Mesenteric fat pad (tissue), 1 donor: ENCODE measurements at regions not wholly inside any gene's neighbourhood (a gene's known extent, or its start where the extent isn't known, plus 50 kb on each side); places are given as distances from the start of the nearest gene placed in this dataset.
"Not testable (repeated sequence)": the region's sequence is repeated elsewhere in the genome, so short reads cannot be mapped to it uniquely, and the experiment has no call there.

ENCODE experiments used
- DNase-seq: peaks from one replicate; pipeline ENCODE4 v3.0.0-alpha.2; 2020; ENCODE audit warnings: low spot score
- donor health status: DM: yes; HTN: yes; CAD: no.

DNA sequence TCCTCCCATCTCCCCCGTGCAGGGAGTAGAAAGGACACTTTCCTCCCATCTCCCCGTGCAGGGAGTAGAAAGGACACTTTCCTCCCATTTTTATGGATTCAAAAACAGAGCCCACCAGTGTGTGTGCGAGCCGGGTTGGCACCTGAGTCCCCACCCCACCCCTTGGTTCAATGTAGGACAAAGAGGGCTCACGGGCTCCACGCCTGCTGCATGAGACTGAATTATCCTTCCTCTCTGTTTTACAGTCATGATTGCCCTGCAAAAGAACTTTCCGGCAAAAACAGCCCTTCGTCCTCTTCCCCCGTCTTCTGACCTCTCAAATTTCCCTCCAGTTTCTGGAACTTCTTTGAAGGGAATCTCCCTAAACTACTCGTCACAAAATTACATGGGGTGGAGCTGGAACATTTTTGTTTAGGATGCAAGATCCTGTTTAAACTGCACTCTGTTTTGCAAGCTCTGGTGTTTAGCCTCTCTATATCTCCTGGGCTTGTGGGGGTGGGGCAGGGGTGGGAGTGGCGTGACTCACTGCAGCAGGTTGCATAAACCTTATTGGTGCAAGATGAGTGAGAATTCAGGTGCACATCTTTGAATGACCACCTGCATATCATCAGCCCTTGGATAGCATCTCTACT, 99.8 kb downstream of the PSMG1 start:
- DNase-seq = no peak

DNA sequence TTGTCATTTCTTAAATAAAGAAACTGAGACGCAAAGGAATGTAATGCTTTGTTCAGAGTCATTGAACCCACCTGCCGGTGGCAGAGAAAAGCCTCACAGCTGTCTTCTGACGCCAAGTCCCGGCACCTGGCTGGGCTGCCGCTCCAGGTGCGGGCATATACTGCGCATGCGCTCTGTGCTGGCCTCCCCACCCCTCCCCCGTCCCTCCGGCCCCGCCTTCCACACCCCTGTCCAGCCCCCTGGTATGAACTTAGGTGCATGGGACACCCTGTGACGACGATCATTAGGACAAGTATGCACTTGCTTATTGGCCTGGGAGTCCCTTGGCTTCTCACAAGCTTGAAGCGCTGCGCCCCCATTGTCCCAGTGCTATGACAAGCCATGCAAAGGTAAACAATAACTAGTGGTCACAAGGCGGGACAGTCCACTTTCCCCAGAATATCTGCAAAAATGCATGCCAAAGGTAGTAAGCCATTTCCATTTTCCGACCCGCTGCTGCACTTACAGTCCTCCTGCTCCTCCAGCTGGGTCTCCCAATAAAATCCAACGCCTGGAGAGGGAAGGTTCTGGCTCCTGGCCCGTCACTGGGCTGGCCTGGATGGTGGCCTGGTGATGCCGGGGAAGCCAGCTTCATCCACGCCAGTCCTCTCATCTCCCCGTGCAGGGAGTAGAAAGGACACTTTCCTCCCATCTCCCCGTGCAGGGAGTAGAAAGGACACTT, 100.4 kb downstream of the PSMG1 start:
- DNase-seq = no peak

DNA sequence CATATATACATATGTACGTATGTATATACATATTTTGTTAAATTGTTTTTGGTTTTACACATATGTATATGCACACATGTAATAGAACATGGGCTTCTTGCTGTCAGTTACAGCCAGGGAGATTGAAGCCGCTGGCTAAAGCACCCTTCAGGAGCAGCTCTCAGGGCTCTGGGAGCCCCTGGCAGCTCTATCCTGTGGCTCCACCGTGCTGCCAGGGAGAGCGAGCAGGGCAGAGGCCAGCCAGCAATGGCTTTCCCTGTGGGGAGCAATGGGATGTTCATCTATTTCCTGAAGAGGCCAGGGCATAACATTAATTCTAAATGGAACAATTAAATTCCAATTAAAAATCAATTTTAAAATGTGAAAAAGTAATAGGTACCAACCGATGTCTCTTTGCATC, 102.9 kb downstream of the PSMG1 start:
- DNase-seq = no peak

DNA sequence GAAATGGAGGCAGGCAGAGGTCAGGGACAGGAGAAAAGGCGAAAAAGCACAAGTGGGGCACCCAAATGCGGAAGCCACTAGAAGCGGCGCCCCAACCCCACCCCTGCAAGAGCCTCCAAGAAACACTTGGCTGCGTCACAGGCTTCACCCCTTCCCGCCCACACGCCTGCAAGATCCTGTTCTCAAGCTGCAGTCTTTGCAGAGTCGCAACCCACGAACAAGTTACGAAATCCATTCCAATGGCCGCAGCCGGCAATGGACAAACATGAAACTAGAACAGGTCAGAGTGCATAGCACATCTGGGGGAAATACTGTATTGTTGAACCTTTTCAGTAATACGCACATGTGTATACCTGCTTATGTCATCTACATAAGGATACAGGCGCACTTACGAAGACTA, 103.6 kb downstream of the PSMG1 start:
- no peak for DNase-seq

DNA sequence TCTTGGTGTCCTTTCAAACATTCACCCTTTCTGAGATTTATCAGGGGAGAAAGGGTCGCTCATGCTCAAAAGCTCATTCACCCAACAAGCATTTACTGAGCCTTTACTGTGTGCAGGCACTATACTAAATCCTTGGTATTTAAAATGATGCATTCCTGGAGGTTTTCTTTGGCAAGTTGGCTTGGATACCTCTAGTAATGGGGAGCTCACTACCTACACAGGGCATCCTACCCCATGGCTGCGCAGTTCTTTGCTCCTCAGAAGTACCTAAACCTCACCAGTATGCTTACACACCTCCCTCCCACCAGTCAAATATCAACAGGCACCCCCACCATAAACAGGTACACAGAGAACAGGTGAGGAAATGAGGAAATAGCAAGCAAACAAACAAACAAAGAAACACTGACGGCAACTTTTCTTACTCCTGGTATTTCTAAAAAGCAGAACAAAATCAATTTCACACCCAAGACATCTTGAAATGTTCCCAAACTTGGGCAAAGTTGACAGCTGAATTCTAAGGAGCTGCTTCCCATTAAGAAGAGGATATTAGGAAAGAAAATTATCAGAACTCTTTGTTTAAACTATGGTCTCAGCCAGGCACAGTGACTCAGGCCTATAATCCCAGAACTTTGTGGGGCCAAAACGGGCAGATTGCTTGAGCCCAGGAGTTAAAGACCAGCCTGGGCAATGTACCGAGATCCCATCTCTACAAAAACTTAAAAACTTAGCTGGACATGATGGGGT, 104.8 kb downstream of the PSMG1 start:
- DNase-seq = no peak

DNA sequence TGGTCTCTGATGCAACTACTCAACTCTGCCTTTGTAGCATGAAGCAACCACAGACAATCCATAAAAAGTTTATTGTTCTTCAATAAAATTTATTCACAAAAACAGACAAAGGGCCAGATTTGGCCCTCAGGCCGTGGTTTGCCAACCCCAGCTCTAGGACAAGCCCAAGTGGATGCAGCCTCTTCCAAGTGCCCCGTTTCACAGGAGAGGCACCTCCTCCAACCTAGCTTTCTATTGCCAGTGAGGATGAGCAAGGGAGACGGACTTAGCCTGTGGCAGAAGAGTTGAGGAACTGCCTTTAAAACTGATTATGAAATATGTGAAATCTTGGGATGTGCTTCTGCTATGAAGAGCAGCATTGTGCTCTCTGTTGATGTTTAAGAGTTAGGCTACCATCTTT, 105.4 kb downstream of the PSMG1 start:
- no peak for DNase-seq

DNA sequence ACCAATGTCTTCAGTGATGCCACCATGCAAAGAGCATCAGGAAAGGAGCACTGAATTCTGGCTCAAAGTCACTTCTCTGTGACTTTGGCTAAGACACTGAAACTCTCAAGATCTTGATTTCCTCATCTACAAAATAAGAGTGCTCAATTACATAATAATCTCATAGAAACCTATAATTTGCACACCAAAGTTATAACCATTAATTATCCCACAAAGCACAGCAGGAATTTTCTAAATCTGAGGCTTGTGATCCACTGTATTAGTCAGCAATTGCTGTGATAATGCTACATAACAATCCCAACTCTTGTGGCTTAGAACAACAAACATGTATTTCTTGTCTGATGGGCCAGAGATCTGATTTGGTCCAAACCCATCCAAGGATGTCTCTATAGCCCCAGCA, 108.7 kb downstream of the PSMG1 start:
- DNase-seq = no peak

DNA sequence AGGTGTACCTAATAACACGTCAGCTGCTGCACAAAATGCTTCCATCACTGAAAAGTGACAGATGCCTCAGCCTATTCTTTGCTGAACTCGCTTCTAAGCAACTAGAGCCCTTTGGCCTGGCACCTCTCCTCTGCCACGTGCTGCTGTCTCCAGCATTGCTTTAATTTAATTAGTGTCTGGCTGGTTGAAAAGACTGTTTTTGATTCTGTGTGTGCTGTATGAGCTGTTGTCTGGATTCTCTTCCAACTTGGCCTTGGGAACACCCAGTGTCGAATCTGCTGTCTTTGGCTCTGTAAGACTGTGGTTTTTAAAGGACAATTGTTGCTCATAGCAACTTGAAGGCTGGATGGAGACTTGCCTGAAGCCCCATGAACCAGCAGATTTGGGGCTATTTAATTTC, 109.5 kb downstream of the PSMG1 start:
- no peak for DNase-seq

DNA sequence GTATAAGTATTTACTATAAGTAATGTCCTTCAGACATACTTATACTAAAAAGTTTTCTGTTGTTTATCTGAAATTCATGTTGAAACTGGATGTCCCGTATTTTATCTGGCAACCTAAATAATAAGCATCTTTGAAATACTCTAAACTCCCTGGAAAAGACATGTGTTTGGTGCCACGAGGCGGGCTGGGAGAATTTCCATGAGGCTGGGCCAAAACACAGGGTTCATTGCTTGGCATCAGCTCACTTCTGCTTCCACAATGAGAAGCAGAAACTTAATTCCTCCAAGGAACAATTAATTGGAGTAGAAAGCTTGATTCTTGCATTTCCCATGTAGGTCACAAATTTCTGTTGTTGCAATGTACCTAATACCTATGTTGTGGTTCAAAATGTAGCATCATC, 110.2 kb downstream of the PSMG1 start:
- no peak for DNase-seq

DNA sequence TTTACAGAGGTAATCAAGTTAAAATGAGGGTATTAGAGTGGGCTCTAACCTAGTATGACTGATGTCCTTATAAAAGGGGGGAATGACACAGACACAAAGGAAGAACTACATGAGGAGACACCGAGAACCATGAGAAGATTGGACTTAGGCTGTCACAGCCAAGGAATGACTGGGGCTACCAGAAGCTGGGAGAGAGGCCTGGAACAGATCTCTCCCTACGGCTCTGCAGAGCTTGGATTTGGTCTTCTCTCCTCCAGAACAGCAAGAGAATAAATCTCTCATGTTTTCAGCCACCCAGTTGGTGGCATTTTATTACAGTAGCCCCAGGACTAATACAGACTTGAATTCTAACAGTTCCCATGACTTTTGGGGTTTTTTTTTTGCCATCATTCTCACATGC, 110.8 kb downstream of the PSMG1 start:
- DNase-seq = no peak

DNA sequence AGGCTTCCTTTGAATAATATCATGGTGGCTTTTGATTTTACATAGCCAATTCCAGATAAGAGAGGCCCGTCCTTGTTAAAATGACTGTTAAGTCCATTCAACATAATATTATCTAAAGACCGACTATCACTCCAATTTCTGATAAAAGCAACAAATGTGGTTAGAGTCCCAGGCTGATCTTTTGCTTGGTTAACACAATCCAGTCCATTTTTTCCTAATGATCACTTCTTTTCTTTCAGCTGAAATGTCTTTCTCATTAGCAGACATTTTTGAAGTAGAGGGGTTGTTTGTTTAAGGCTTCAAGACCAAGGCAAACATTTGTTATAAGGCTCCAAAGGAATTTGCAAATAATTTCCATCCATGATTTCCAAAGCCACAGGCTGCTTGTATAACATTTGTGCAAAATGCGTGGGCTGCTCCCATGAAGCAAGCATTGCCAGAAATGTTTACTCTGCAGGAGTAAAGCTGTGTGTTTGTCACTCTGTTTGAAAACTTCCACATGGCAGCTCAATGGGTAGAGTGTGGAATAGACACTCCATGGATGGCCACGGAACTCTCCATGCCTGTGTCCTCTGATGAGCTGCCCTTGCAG, 111.5 kb downstream of the PSMG1 start:
- DNase-seq = no peak

DNA sequence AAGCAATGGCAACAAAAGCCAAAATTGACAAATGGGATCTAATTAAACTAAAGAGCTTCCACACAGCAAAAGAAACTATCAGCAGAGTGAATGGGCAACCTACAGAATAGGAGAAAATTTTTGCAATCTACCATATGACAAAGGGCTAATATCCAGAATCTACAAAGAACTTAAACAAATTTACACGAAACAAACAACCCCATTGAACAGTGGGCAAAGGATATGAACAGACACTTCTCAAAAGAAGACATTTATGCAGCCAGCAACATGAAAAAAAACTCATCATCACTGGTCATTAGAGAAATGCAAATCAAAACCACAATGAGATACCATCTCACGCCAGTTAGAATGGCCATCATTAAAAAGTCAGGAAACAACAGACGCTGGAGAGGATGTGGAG, 113.4 kb downstream of the PSMG1 start:
- not testable (repeated sequence) for DNase-seq

DNA sequence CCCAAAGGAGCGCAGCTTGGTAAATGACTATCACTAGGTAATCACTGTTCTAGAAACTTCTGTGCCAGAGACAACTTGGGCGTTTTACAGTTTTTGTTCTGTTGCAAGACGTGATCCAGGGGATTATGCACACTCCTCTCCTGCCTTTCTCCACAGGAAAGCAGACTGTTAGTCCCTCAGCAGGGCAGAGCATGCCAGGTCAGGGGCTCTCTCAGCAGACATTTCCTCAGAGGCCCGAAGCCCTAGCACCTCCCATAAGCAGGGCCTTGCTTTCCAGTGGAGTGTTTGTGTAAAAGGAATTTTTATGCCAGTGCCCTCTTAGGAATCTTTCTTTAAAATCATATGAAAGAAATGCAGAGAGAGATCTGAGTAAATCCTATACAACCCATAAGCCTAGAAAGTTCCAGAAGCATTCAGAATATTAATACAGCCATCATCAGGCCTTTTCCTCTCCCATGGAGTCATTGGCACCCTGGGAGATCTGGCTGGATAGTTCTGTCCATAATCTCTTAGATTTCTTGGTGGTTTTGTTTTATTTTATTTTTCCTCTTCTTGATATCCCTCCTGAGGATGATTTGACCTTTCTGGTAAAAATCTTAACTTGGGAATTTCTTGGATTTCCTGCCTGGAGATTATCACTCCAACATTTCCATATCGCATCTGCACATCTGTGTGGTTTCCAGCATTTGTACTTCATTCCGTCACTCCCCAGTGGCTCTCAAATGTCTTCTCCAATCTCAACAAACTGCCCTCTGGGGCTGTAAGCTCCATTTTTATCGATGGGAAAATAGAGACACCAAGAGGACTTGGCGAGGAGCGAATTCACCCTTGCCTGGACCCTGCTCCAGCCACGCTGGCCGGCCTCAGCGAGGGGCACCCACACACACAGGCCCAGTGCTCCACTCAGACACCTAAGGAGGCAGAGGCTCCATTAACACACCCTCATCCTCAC, 116.1 kb downstream of the PSMG1 start:
- no peak for DNase-seq

DNA sequence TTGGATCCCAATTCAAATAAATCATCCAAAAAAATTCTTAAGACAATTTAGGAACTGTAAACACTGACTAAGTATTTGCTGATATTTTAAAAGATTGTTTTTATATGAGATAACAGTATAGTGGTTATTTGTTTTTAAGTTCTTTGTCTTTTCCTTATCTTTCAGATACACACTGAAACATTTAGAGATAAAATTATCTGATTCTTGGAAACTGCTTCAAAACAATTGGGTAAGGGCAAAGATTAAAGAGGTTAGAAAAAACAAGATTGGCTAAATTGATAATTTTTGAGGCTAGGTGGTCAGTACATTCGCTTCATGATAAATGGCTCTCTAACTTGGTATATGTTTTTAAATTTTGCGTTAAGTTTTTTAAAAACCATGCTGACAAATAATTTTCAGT, 117.3 kb downstream of the PSMG1 start:
- no peak for DNase-seq

DNA sequence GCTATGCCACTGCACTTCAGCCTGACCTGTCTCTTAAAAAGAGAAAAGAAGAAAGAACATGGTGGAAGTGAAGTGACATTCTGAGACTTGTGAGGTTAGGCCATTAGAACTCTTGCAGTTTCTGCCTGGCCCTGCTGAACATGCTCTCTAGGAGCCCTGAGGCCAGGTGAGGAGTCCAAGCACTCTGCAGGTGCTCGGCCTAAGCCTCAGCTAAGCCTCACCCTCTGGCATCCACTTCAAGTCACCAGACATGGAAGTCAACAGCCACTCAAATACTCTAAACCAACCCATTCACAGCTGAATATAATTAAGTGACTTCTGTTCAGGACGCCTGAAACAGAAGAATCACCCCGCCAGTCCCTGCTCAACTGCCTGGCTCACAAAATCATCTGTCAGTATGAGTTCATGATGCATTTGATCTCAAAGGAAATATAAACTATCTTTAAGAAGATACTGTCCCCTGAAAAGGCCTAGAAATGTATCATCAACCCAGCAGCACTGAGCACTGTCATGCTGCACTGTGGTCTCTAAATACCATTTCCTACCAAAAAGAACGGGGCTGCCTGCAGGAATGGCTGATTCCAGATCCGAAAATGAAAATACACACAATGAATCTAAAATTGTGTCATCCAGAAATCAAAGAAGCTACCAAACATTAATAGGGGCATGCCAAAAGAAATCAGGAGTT, 118.8 kb downstream of the PSMG1 start:
- DNase-seq = no peak

DNA sequence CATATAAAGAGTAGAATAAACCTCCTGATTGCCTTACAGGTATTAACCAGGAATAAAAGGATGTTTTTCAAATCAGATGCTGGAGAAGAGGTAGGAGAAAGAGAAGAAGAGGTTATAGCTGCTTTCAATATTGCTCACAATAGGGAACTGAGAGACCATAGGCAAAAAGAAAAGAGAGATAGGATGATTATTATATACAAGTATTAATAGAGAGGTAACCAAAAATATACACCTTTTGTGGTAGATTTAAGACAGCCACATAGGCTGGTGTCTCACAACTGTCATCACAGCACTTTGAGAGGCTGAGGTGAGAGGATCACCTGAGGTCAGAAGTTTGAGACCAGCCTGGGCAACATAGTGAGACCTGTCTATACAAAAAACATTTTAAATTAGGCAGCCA, 119.7 kb downstream of the PSMG1 start:
- no peak for DNase-seq

DNA sequence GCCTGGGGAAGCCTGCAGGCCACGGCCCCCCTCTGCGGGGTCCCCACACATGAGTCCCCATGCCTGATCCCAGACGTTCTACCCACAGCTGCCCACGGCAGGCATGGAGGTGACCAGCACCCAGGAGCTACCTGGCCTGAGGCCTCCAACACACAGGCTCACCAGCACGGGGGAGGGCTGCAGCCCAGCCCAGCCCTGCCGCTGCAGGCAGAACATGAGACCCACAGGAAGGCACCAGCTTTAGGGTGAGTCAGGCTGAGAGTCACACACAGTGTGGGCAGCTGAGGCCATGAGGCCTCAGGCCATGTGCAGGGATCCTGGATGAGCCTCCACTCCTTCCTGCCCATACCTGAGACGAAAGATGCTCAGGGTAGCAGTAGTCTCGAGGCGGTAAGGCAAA, 121.1 kb downstream of the PSMG1 start:
- no peak for DNase-seq

DNA sequence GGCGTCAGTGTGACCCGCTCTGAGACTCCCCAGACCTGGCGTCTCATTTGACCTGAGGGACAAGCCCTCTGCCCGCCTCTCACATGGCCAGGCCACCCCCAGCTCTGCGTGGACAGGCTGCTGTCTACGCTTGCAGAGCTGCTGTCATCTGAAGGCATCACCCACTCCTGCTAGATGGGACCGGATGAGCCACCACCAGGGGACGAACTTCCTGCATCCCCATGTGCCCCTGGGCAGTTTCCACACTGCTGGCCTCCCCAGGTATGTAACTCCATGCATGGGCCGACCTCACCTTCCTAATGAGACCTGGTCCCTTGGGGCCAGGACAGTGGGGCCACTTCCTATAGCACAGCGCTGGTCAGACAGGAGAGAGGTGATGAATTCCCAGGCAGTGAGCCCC, 121.5 kb downstream of the PSMG1 start:
- DNase-seq = no peak

DNA sequence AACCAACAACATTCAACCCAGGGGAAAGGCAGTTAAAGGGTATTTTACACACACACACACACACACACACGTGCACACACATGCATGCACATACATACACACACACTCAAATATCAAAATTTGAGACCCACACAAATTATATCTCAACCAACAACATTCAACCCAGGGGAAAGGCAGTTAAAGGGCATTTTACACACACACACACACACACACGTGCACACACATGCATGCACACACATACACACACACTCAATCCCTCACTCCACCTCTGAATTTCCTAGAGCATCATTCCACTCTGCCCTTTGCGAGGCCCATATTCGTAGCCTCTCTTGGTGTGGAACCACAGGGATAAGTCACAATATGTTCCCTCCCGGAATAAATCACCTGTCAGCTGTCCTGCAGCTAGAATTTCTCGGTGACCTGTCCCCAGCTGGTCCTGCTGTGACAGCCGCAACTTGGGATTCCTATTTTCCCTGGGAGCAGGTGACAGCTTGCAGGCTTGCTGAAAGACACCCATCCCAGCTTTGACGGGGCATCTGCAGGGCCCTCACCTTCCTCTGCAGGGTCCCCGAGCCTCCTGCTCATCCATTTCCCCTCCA, 122.7 kb downstream of the PSMG1 start:
- DNase-seq = no peak

DNA sequence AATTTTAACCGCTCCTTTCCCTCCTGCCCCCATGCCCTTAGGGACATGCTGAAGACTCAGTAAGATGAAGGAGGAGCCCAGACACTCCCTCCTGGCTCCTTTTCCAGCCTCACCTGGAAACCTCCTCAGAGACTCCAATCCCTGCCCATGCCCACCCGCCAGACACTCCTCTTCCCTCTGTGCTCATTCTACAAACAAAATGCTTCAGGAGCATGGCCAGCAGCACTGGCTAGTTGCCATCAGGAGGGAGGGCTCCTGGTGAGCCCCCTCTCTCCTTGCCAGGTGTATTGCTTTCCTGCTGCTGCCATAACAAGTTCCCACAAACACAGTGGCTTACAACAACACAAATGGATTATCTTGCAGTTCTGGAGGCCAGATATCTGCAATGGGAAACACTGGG, 126.1 kb downstream of the PSMG1 start:
- no peak for DNase-seq
